OCI-LY7 (cell line): ENCODE measurements at regions not wholly inside any gene's neighbourhood (a gene's known extent, or its start where the extent isn't known, plus 50 kb on each side); places are given as distances from the start of the nearest gene placed in this dataset.

Experiments used
- BruUV-seq: library from RNA; stranded (reverse); fragments of 400-500 nt; replicated peaks from 2 replicates; lab custom pipeline; 2021; lab: Mats Ljungman, UMichigan
- CTCF ChIA-PET: fragments of 300-600 bp; sonication (Branson Sonifier 250); formaldehyde crosslinking; loops from one replicate; lab custom pipeline; 2022; ENCODE audit warnings: antibody characterized with exemption; ENCODE audit not compliant: unreplicated experiment; lab: Charles Lee
- POLR2A ChIA-PET: fragments of 300-600 bp; sonication (Branson Sonifier 250); formaldehyde crosslinking; loops from one replicate; lab custom pipeline; 2022; ENCODE audit warnings: antibody characterized with exemption; lab: Charles Lee
- DNase-seq: peaks from one replicate; pipeline ENCODE4 v3.0.0-alpha.2; 2015; ENCODE audit warnings: low spot score
- H2AFZ ChIP-seq: fragments of 200-600 bp; sonication (generic), shearing (Covaris generic); 2 replicates; pipeline ENCODE4 v1.6.1; 2014; ENCODE audit warnings: mild to moderate bottlenecking, antibody characterized with exemption, low read length, moderate library complexity
- H3K27ac ChIP-seq: fragments of 200-600 bp; sonication (generic); 2 replicates; pipeline ENCODE4 v1.5.1; 2014; ENCODE audit warnings: mixed run types, low read depth, mild to moderate bottlenecking, moderate library complexity, low read length, inconsistent platforms; ENCODE audit not compliant: poor library complexity, severe bottlenecking
- H3K36me3 ChIP-seq: fragments of 200-600 bp; sonication (generic); 2 replicates; pipeline ENCODE4 v1.6.1; 2014; ENCODE audit warnings: mild to moderate bottlenecking, antibody characterized with exemption, low read length, moderate library complexity, mixed read lengths; ENCODE audit not compliant: insufficient read depth
- H3K4me1 ChIP-seq: fragments of 200-600 bp; sonication (generic); 2 replicates; pipeline ENCODE4 v1.5.1; 2014; ENCODE audit warnings: mild to moderate bottlenecking, low read length; ENCODE audit not compliant: insufficient read depth, poor library complexity, severe bottlenecking
- H3K4me2 ChIP-seq: fragments of 200-600 bp; sonication (generic); 2 replicates; pipeline ENCODE4 v1.6.1; 2014; ENCODE audit warnings: mild to moderate bottlenecking, low read length
- H3K4me3 ChIP-seq: fragments of 200-600 bp; sonication (generic); 2 replicates; pipeline ENCODE4 v1.5.1; 2014; ENCODE audit warnings: mild to moderate bottlenecking, low read depth, low read length; ENCODE audit not compliant: poor library complexity, severe bottlenecking
- H3K79me2 ChIP-seq: fragments of 200-600 bp; sonication (generic); 2 replicates; pipeline ENCODE4 v1.6.1; 2016; ENCODE audit warnings: low read depth, mild to moderate bottlenecking, low read length, moderate library complexity, mixed read lengths; ENCODE audit not compliant: insufficient read depth
- H3K9me2 ChIP-seq: fragments of 200-600 bp; sonication (generic); 2 replicates; pipeline ENCODE4 v1.6.1; 2016; ENCODE audit warnings: mild to moderate bottlenecking, low read length, mixed read lengths; ENCODE audit not compliant: insufficient read depth
- H3K9me3 ChIP-seq: fragments of 200-600 bp; sonication (generic); 2 replicates; pipeline ENCODE4 v1.6.1; 2014; ENCODE audit warnings: mild to moderate bottlenecking, mixed run types, low read length, mixed read lengths
- H4K20me1 ChIP-seq: fragments of 200-600 bp; sonication (generic); 2 replicates; pipeline ENCODE4 v1.6.1; 2014; ENCODE audit warnings: mild to moderate bottlenecking, antibody characterized with exemption, low read length, moderate library complexity, mixed read lengths; ENCODE audit not compliant: insufficient read depth
- CTCF ChIP-seq: fragments of 200-600 bp; sonication (generic); conservative IDR thresholded peaks from 2 replicates; pipeline ENCODE4 v1.5.1; 2014; ENCODE audit warnings: mild to moderate bottlenecking, antibody characterized with exemption, low read length, moderate library complexity, mixed read lengths
- EZH2phosphoT487 ChIP-seq: fragments of 200-600 bp; sonication (generic); IDR thresholded peaks from 2 replicates; pipeline ENCODE4 v1.6.1; 2018; ENCODE audit warnings: low read depth, borderline replicate concordance, mild to moderate bottlenecking, mixed run types, antibody characterized with exemption, low read length, moderate library complexity, mixed read lengths
- intact Hi-C: fragments of 100-400 bp; cut with micrococcal nuclease; formaldehyde crosslinking; loops from one replicate; pipeline ENCODE4 v1.10.0; 2022; ENCODE audit not compliant: unreplicated experiment

- no peaks in the 10 kb centered on the region for H3K9me2 ChIP-seq
- no peaks in the 10 kb centered on the region for H3K79me2 ChIP-seq
- H3K4me3 ChIP-seq = no peak overlapping the region
- TF ChIP-seq CTCF = no peak
- TF ChIP-seq EZH2phosphoT487 = no peak
- H3K9me3 ChIP-seq = no peaks in the 10 kb centered on the region
- H2AFZ ChIP-seq = no peak overlapping the region
- H3K4me2 ChIP-seq = no peak overlapping the region
- no peak overlapping the region for H3K27ac ChIP-seq
- no peaks in the 10 kb centered on the region for H4K20me1 ChIP-seq
- H3K36me3 ChIP-seq = no peaks in the 10 kb centered on the region
- H3K4me1 ChIP-seq = no peaks in the 10 kb centered on the region
- no TSS peak for BruUV-seq
- ChIA-PET POLR2A (no interaction called here), CTCF (no interaction called here)
- intact Hi-C loops = no loop called here
- no peak for DNase-seq
Observed at GRCh38 chr7:33790746-33791145, 114.6 kb upstream of the BMPER start.

GRCh38 chr7:33792041-33792440 is 113.3 kb upstream of the BMPER start:
- intact Hi-C loops = no loop called here

More at GRCh38 chr7:33792041-33792440, 113.3 kb upstream of the BMPER start:
- no peak overlapping the region for H2AFZ ChIP-seq
- no peak overlapping the region for H3K4me3 ChIP-seq
- no peaks in the 10 kb centered on the region for H3K36me3 ChIP-seq
- no peaks in the 10 kb centered on the region for H4K20me1 ChIP-seq
- ChIA-PET CTCF (no interaction called here), POLR2A (no interaction called here)
- no peak for TF ChIP-seq CTCF
- TF ChIP-seq EZH2phosphoT487 = no peak
- H3K9me2 ChIP-seq = no peaks in the 10 kb centered on the region
- no peak overlapping the region for H3K27ac ChIP-seq
- no peaks in the 10 kb centered on the region for H3K4me1 ChIP-seq
- DNase-seq = no peak
- no TSS peak for BruUV-seq
- H3K4me2 ChIP-seq = no peak overlapping the region
- no peaks in the 10 kb centered on the region for H3K9me3 ChIP-seq
- H3K79me2 ChIP-seq = no peaks in the 10 kb centered on the region
